ENCODE measurements at regions not wholly inside any gene's neighbourhood (a gene's known extent, or its start where the extent isn't known, plus 50 kb on each side); places are given as distances from the start of the nearest gene placed in this dataset.
"Not testable (repeated sequence)": the region's sequence is repeated elsewhere in the genome, so short reads cannot be mapped to it uniquely, and the experiment has no call there.

DNA sequence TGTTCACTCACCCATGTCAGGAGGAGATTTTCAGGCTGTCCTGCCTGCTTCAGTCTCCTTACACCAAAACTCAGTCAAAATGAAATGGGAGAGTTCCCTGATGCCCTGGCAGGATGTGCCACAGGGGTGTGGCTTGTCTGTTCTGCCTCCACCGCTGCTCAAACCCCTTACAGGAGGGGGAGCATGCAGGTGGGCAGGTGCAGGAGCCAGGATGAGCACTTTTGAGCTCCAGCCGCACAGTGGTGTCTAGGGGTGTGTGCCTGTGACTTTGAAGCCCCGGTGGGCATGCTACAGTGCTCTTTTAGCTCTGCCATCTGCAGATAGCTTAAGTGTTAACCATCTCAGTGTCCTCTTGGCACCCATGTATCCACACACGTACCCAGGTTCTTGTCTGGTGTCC lies 71.9 kb upstream of the IPO5 start:
- no peak for DNase-seq

DNA sequence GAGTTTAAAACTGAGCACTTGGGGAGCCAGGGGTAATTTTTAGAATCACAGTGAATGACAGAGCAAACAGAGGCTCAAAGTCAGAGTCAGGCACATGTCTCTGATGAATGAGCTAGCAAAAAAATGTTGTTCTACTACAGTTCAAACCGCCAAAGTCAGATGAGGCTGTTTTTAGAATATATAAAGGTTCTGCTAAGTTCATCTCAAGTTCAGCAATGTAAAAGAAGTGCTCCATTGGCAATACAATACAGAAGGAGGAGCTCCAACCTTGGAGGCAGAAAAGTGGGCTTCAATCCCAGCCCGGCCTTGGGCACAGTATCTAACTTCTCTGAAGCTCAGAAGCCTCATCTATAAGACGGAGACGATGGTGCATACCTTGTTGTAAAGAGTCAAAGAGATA lies 70.1 kb upstream of the IPO5 start:
- DNase-seq: no peak

- no peak for DNase-seq
Observed at GRCh38 chr13:97884707-97885468, 68.6 kb upstream of the IPO5 start.

DNA sequence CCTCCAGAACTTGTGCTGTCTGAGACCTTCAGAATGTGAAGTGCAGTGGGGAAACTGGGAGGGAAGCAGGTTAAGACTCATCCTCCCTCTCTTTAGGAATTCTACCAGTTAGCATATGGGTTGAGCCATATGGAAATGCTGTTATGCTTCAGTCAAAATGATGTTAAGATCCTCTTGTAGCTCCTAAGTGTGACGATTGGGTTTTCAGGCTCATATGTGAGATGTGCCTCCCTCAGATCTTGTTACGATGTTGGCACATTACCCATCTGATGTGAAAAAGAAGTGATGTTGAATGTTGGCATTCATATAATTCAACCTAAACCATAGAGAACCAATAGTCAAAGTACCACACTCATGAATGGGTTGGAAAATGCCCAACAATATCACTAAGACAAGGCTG lies 67.8 kb upstream of the IPO5 start:
- no peak for DNase-seq

GRCh38 chr13:97889803-97890202 lies 63.7 kb upstream of the IPO5 start:
- no peak for DNase-seq

- DNase-seq: no peak
Observed at GRCh38 chr13:97890573-97890972, 62.9 kb upstream of the IPO5 start.

DNA sequence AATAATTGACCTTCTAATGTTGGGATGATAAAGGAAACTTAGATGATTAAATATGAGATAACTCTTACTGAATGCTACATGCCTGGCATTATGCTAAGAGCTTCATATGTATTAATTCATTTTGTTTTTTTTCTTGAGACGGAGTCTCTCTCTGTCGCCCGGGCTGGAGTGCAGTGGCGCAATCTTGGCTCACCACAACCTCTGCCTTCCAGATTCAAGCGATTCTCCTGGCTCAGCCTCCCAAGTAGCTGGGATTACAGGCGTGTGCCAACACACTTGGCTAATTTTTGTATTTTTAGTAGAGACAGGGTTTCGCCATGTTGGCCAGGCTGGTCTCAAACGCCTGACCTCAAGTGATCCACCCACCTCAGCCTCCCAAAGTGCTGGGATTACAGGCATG lies 61.5 kb upstream of the IPO5 start:
- not testable (repeated sequence) for DNase-seq

GRCh38 chr13:97892717-97893116 lies 60.8 kb upstream of the IPO5 start:
- DNase-seq: no peak

- DNase-seq: no peak
Observed at GRCh38 chr13:97895383-97895782, 58.1 kb upstream of the IPO5 start.

DNA sequence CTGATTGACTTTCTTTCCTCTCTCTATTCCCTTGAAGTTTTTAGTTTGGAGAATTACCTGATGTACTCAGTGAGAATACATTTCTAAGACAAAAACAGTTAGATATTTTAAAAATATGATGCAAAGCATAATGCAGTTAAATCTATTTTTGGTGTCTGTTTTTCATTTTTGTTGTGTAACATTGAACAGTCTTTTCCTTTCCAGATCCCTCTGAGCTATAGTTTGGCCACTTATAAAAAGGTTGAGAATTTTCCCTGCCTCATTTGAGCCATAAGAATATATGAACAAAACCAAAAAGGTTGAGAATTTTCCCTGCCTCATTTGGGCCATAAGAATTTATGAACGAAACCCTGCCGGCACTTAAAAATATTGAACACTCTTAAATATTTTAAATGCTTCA lies 57.0 kb upstream of the IPO5 start:
- DNase-seq: no peak

DNA sequence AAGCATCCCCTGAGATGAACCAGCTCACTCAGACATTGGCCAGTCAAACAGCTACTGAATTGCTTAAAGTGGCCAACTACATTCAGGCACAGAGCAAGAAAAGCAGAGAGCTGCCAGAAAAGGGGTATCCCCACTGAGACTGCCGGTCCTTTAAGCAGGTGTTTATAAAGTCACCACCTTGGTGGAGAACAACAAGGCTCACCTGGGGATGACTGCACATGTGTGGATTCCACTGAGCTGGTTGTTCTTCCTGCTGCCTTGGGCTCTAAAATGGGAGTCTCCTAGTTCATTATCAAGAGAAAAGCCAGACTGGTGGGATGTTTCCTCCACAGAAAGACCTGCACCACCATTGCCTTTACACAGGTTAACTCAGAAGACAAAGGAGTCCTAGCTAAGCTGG lies 51.8 kb upstream of the IPO5 start:
- DNase-seq: no peak

All from SW 1271 (cell line).